Right lobe of liver (tissue), 6 donors: ENCODE measurements at regions not wholly inside any gene's neighbourhood (a gene's known extent, or its start where the extent isn't known, plus 50 kb on each side); places are given as distances from the start of the nearest gene placed in this dataset.

Experiments used
- ATAC-seq, 4 donors: fragments of 200-7000 bp; cut with Tn5 transposase; one replicate each; pipeline ENCODE4 v1.9.1; 2020; ENCODE audit warnings: mild to moderate bottlenecking in 4 of 4, moderate library complexity in 4 of 4
- DNase-seq, 3 donors: peaks; one replicate each; pipeline ENCODE4 v3.0.0-alpha.2; 2020
- H3K27ac ChIP-seq, 3 donors: fragments of 200-600 bp; one replicate each; pipeline ENCODE4 v1.8.0; 2022
- H3K27me3 ChIP-seq, 2 donors: fragments of 200-600 bp; one replicate each; pipeline ENCODE4 v1.8.0; 2022
- H3K36me3 ChIP-seq, 4 donors: fragments of 200-600 bp; sonication (generic) in 1 of 4; one replicate each; pipeline versions ENCODE4 v1.5.1 to v1.8.0; 2017 to 2022; ENCODE audit warnings: control low read depth in 1 of 4
- H3K4me1 ChIP-seq, 4 donors: fragments of 200-600 bp; sonication (generic) in 1 of 4; one replicate each; pipeline versions ENCODE4 v1.5.1 to v1.8.0; 2017 to 2022; ENCODE audit warnings: control low read depth in 1 of 4
- H3K4me3 ChIP-seq, 3 donors: fragments of 200-600 bp; one replicate each; pipeline ENCODE4 v1.8.0; 2022
- H3K9me3 ChIP-seq, 4 donors: fragments of 200-600 bp; sonication (generic) in 1 of 4; one replicate each; pipeline versions ENCODE4 v1.5.1 to v1.8.0; 2017 to 2022; ENCODE audit warnings: control low read depth in 1 of 4
- POLR2A ChIP-seq: fragments of 450-650 bp; IDR thresholded peaks from one replicate; pipeline ENCODE4 v1.6.1; 2017; ENCODE audit warnings: antibody characterized with exemption, mild to moderate bottlenecking
- WGBS: methylation state at CpG from one replicate; pipeline ENCODE4 v1.1.6; 2018; ENCODE audit warnings: low coverage, low lambda C conversion rate; ENCODE audit not compliant: insufficient coverage; ENCODE audit errors: missing lambda C conversion rate; 5-methylcytosine and 5-hydroxymethylcytosine counted together
- intact Hi-C, 2 donors: fragments of 100-400 bp; cut with DNase I; formaldehyde crosslinking; loops; one replicate each; pipeline versions ENCODE4 v1.11.2 to v1.14.1; 2022
- TF ChIP-seq, protein P1 (sequence below), 4 donors: fragments of 200-600 bp in 3 of 4; fragments of 450-650 bp in 1 of 4; IDR thresholded peaks; one replicate each; pipeline versions ENCODE4 v1.5.1 to v1.8.0; 2016 to 2022; ENCODE audit warnings: antibody characterized with exemption in 4 of 4, mild to moderate bottlenecking in 2 of 4
- donor health status: DM: no; HTN: yes; CAD: no.
- donor health status: DM: no; HTN: no; CAD: no.
- donor health status: DM: no; HTN: no; CAD: no.
- donor health status: DM: no; HTN: yes; CAD: no.
- donor health status: DM: no; HTN: yes; CAD: no.

DNA sequence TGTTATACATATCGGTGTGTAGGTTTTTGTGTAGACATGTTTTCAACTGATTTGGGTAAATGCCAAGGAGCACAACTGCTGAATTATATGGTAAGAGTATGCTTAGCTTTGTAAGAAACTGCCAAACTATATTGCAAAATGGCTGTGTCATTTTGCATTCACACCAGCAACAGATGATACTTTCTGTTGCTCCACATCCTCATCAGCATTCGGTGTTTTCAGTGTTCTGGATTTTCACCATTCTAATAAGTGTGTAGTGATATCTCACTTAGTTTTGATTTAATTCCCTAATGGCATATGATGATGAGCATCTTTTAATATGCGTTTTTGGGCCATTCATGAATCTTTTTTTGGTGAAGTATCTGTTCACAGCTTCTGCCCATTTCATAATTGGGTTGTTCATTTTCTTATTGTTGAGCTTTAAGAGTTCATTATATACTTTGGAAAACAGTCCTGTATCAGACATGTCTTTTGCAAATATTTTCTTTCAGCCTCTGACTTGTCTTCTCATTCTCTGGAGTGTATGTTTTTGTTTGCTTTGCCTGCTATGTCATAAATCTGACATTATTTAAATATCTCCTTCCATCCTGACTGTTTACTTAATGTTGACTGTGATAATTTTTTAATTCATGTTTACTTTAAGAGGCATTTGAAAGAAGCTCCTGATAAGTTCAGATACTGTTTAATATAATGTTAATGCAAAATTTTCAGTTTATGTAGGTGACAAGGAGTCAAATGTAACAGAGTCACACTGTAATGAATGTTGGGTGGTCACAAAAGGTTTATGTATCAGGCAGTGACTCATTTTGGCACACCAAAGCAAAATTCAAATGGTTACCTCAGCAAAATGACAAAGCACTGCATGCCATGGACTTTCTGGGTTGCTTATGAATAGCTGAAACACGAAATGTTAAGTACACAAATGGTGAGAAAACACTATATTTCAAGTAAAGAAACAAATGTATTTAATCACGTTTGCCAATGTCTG lies 181.1 kb upstream of the DAB2 start:
- intact Hi-C loops: no loop called here
- no peaks in the 10 kb centered on the region for H3K36me3 ChIP-seq

DNA sequence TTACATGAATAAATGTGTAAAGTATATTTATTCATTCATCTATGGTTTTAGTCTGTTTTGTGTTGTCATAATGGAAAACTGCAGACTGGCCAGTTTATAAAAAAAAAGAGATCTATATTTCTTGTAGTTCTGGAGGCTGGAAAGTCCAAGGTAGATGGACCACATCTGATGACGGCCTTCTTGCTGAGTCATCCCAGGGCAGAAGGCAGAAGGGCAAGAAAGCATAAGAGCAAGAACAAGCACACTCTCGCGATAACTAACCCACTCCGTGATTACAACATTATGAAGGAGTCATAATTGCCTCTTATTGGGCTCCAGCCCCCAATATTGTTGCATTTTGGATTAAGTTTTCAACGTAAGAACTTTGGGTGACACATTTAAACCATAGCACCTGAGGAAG lies 180.4 kb upstream of the DAB2 start:
- no peaks in the 10 kb centered on the region for H3K9me3 ChIP-seq
- no peak overlapping the region for H3K27ac ChIP-seq
- H3K36me3 ChIP-seq: no peaks in the 10 kb centered on the region
- WGBS: 94% methylated on average over 5 of the region's 5 CpGs
- DNase-seq: no peak
- H3K4me1 ChIP-seq: no peaks in the 10 kb centered on the region
- H3K4me3 ChIP-seq: no peak overlapping the region
- intact Hi-C loops: no loop called here
- no peaks in the 10 kb centered on the region for H3K27me3 ChIP-seq
- ATAC-seq: no peak
- no peak for TF ChIP-seq POLR2A
- TF ChIP-seq, protein P1, sequence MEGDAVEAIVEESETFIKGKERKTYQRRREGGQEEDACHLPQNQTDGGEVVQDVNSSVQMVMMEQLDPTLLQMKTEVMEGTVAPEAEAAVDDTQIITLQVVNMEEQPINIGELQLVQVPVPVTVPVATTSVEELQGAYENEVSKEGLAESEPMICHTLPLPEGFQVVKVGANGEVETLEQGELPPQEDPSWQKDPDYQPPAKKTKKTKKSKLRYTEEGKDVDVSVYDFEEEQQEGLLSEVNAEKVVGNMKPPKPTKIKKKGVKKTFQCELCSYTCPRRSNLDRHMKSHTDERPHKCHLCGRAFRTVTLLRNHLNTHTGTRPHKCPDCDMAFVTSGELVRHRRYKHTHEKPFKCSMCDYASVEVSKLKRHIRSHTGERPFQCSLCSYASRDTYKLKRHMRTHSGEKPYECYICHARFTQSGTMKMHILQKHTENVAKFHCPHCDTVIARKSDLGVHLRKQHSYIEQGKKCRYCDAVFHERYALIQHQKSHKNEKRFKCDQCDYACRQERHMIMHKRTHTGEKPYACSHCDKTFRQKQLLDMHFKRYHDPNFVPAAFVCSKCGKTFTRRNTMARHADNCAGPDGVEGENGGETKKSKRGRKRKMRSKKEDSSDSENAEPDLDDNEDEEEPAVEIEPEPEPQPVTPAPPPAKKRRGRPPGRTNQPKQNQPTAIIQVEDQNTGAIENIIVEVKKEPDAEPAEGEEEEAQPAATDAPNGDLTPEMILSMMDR (IDR thresholded peaks at IDR 0.05): no peak

More for the DNA sequence above, 181.1 kb upstream of the DAB2 start:
- WGBS: 74% methylated on average over 5 of the region's 5 CpGs
- no peaks in the 10 kb centered on the region for H3K4me1 ChIP-seq
- ATAC-seq (no peak), DNase-seq (no peak)
- H3K27me3 ChIP-seq: no peaks in the 10 kb centered on the region
- no peak for TF ChIP-seq POLR2A
- no peak overlapping the region for H3K27ac ChIP-seq
- no peaks in the 10 kb centered on the region for H3K9me3 ChIP-seq
- H3K4me3 ChIP-seq: no peak overlapping the region

GRCh38 chr5:39604491-39604890 lies 179.7 kb upstream of the DAB2 start:
- H3K36me3 ChIP-seq: no peaks in the 10 kb centered on the region
- no peak for ATAC-seq

GRCh38 chr5:39599721-39600431 lies 175.1 kb upstream of the DAB2 start:
- TF ChIP-seq, protein P1 (IDR thresholded peaks at IDR 0.05): peak; percentile 50 to 66 (median 64)
- TF ChIP-seq POLR2A: no peak
- H3K27me3 ChIP-seq: no peaks in the 10 kb centered on the region
- H3K36me3 ChIP-seq: no peaks in the 10 kb centered on the region
- peak in 3 of 4 donors; percentile 26 to 47 (median 43) for ATAC-seq
- DNase-seq: no peak
- no peak overlapping the region for H3K27ac ChIP-seq
- H3K9me3 ChIP-seq: no peaks in the 10 kb centered on the region
- WGBS: 15% methylated on average over 5 of the region's 5 CpGs
- no peak overlapping the region for H3K4me3 ChIP-seq
- no peaks in the 10 kb centered on the region for H3K4me1 ChIP-seq
- intact Hi-C loops: no loop called here

More at GRCh38 chr5:39604491-39604890, 179.7 kb upstream of the DAB2 start:
- DNase-seq: no peak
- no peaks in the 10 kb centered on the region for H3K27me3 ChIP-seq
- no peak overlapping the region for H3K27ac ChIP-seq
- intact Hi-C loops: no loop called here
- no peak overlapping the region for H3K4me3 ChIP-seq
- H3K9me3 ChIP-seq: no peaks in the 10 kb centered on the region
- H3K4me1 ChIP-seq: no peaks in the 10 kb centered on the region
- TF ChIP-seq POLR2A: no peak
- TF ChIP-seq, protein P1 (IDR thresholded peaks at IDR 0.05): no peak
- 67% methylated on average over 4 of the region's 4 CpGs for WGBS
